Pancreas (tissue), 10 donors: ENCODE measurements at regions not wholly inside any gene's neighbourhood (a gene's known extent, or its start where the extent isn't known, plus 50 kb on each side); places are given as distances from the start of the nearest gene placed in this dataset.

Source experiments
- ATAC-seq, 4 donors: fragments of 200-7000 bp; cut with Tn5 transposase; one replicate each; pipeline versions ENCODE4 v1.8.0 to v1.9.1; 2020; ENCODE audit warnings: mild to moderate bottlenecking in 4 of 4, moderate library complexity in 4 of 4
- DNase-seq, 6 donors: peaks; one replicate each; pipeline ENCODE4 v3.0.0-alpha.2; 2020
- FAIRE-seq: peaks from 2 replicates; lab custom pipeline; 2012; peaks lifted over from hg19 to GRCh38; lab: Jason Lieb, UNC
- H3K27ac ChIP-seq, 4 donors: fragments of 200-600 bp; sonication (generic); 1 replicate in 3 of 4; 2 replicates in 1 of 4; pipeline versions ENCODE4 v1.5.0 to v1.8.0; 2020
- H3K27me3 ChIP-seq, 4 donors: fragments of 200-600 bp; one replicate each; pipeline ENCODE4 v1.8.0; 2021
- H3K36me3 ChIP-seq, 3 donors: fragments of 200-600 bp; sonication (generic) in 1 of 3; one replicate each; pipeline versions ENCODE4 v1.5.0 to v1.8.0; 2020 to 2021
- H3K4me1 ChIP-seq, 3 donors: fragments of 200-600 bp; one replicate each; pipeline ENCODE4 v1.8.0; 2021
- H3K4me3 ChIP-seq, 4 donors: fragments of 200-600 bp; sonication (generic) in 2 of 4; one replicate each; pipeline versions ENCODE4 v1.5.0 to v1.8.0; 2020 to 2021
- H3K9me3 ChIP-seq, 4 donors: fragments of 200-600 bp; one replicate each; pipeline ENCODE4 v1.8.0; 2021
- WGBS, 2 donors: extraction: QIAGEN DNeasy Blood & Tissue Kit; methylation state at CpG; one replicate each; pipeline ENCODE4 v1.1.7; 2013; 5-methylcytosine and 5-hydroxymethylcytosine counted together
- intact Hi-C, 3 donors: fragments of 100-400 bp; cut with DNase I; formaldehyde crosslinking; loops; one replicate each; pipeline versions ENCODE4 v1.11.1 to v1.14.2; 2022
- TF ChIP-seq, protein P1 (sequence below), 4 donors: fragments of 200-600 bp; sonication (generic) in 3 of 4; IDR thresholded peaks; one replicate each; pipeline versions ENCODE4 v1.5.0 to v1.8.0; 2021; ENCODE audit warnings: antibody characterized with exemption in 4 of 4
- donor health status: healthy with polysubstance abuse.
- donor health status: DM: no; HTN: no; CAD: no; lungs with moderate emphysema.
- donor health status: DM: no; HTN: no; CAD: no.
- donor health status: control.
- donor health status: control.
- donor health status: Bipolar disorder and iron deficiency.
- donor health status: DM: yes; HTN: yes; CAD: no.
- donor health status: DM: no; HTN: no; CAD: no.
- donor health status: DM: no; HTN: no; CAD: no.
- donor health status: DM: yes; HTN: yes; CAD: no.

DNA sequence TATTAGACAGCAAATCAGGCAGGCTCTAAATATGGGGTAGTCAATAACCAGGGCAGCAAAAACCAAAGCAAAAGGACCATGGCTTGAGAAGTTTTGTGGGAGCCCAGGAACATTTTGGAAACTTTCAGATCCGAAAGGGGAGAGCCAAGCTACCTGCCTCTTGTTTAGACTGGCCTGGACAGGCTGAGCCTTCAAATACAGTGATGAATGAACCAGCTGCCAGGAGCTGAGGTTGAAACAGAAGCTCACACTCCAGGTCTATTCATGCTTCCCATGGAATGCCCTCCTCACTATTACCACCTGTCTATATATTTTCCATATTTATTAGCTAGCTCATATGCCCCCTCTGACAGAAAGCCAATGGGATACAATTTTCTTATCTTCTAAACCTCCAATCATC lies 150.8 kb upstream of the SLC44A1 start:
- TF ChIP-seq, protein P1, sequence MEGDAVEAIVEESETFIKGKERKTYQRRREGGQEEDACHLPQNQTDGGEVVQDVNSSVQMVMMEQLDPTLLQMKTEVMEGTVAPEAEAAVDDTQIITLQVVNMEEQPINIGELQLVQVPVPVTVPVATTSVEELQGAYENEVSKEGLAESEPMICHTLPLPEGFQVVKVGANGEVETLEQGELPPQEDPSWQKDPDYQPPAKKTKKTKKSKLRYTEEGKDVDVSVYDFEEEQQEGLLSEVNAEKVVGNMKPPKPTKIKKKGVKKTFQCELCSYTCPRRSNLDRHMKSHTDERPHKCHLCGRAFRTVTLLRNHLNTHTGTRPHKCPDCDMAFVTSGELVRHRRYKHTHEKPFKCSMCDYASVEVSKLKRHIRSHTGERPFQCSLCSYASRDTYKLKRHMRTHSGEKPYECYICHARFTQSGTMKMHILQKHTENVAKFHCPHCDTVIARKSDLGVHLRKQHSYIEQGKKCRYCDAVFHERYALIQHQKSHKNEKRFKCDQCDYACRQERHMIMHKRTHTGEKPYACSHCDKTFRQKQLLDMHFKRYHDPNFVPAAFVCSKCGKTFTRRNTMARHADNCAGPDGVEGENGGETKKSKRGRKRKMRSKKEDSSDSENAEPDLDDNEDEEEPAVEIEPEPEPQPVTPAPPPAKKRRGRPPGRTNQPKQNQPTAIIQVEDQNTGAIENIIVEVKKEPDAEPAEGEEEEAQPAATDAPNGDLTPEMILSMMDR (IDR thresholded peaks at IDR 0.05), result no peak
- Histone ChIP-seq H3K36me3 (no peaks in the 10 kb centered on the region), H3K4me3 (no peak overlapping the region), H3K27me3 (no peaks in the 10 kb centered on the region), H3K27ac (no peak overlapping the region), H3K4me1 (no peaks in the 10 kb centered on the region), H3K9me3 (no peaks in the 10 kb centered on the region)
- WGBS, 2 donors, result 76 to 80% methylated on average over 1 of the region's 1 CpG
- no peak for ATAC-seq
- no peak for DNase-seq
- no peak for FAIRE-seq
- intact Hi-C loops, result no loop called here

DNA sequence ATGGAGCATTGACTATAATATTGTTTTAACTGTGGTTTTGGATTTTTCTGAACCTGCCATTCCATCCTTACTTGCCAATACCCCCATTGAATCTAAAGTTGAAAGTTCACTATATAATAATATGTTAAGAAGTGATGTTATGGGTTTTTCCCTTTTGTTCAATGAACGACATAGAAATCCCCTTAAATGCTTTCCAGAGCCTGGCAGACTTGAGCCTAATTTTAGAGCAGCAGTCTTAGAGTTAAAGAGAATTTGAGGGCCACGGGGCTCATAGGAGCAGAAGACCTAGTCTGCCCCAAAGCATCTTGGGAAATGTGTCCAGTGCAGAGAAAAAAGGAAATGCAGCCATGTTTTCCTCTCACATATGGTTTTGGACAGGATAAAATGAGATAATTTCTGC lies 146.1 kb upstream of the SLC44A1 start:
- intact Hi-C loops, result no loop called here
- H3K4me3 ChIP-seq, result no peak overlapping the region
- no peaks in the 10 kb centered on the region for H3K36me3 ChIP-seq
- 63 to 68% methylated on average over 2 of the region's 2 CpGs for WGBS, 2 donors
- no peak overlapping the region for H3K27ac ChIP-seq
- no peak for FAIRE-seq
- no peaks in the 10 kb centered on the region for H3K27me3 ChIP-seq
- TF ChIP-seq, protein P1 (IDR thresholded peaks at IDR 0.05), result no peak
- no peak for ATAC-seq
- no peaks in the 10 kb centered on the region for H3K4me1 ChIP-seq
- no peaks in the 10 kb centered on the region for H3K9me3 ChIP-seq
- DNase-seq, result no peak

DNA sequence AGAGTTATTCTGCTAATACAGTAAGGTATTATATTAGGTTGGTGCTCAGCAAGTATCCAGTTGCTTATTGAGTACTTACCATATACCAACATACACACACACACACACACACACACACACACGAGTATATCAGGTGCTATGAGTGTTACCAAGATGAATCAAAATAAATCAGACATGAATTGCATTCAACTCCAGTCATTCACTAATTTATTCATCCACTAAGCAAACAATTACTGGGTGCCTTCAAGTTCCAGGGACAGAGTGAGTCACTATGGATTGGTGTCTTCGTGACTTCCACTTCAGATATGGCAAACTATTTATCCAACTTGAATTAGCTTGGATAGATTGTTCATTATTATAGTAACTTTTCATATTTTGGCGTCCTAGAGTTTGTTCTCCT lies 140.7 kb upstream of the SLC44A1 start:
- TF ChIP-seq, protein P1 (IDR thresholded peaks at IDR 0.05), result no peak
- WGBS, 2 donors, result 59 to 72% methylated on average over 3 of the region's 3 CpGs
- H3K27ac ChIP-seq, result no peak overlapping the region
- intact Hi-C loops, result loop anchor here in 1 of 3 donors (10.0 kb wide), 1 partner anchor 61 kb away; no protein-coding TSS in a partner anchor
- FAIRE-seq (no peak), ATAC-seq (peak in 1 of 4 donors; percentile 23), DNase-seq (no peak)
- H3K27me3 ChIP-seq, result no peaks in the 10 kb centered on the region
- no peak overlapping the region for H3K4me3 ChIP-seq
- H3K36me3 ChIP-seq, result no peaks in the 10 kb centered on the region
- H3K9me3 ChIP-seq, result no peaks in the 10 kb centered on the region
- no peaks in the 10 kb centered on the region for H3K4me1 ChIP-seq

DNA sequence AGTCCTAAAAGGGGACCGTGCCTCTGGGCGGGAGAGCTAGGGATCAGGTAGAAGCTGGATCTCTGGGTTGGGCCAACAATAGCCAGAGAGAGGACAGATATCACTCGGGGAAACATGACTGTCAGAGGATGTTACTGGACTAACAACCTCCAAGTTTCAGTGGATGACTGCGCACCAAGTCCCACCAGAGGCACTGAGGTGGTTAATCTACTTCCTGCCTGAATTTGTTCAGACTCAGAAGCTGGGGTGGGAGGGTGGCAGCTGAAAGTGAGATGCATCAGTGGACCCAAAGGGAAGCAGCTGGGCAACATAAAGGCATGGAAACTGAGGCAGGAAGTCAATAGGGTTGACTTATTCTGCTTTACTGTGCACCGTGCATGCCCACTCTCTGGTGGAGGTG lies 130.1 kb upstream of the SLC44A1 start:
- H3K9me3 ChIP-seq, result no peaks in the 10 kb centered on the region
- TF ChIP-seq, protein P1 (IDR thresholded peaks at IDR 0.05), result no peak
- 92% methylated on average over 5 of the region's 5 CpGs for WGBS, 2 donors
- FAIRE-seq (no peak), ATAC-seq (no peak), DNase-seq (no peak)
- no peaks in the 10 kb centered on the region for H3K4me1 ChIP-seq
- no peaks in the 10 kb centered on the region for H3K36me3 ChIP-seq
- H3K27me3 ChIP-seq, result no peaks in the 10 kb centered on the region
- no peak overlapping the region for H3K27ac ChIP-seq
- H3K4me3 ChIP-seq, result no peak overlapping the region
- intact Hi-C loops, result no loop called here

DNA sequence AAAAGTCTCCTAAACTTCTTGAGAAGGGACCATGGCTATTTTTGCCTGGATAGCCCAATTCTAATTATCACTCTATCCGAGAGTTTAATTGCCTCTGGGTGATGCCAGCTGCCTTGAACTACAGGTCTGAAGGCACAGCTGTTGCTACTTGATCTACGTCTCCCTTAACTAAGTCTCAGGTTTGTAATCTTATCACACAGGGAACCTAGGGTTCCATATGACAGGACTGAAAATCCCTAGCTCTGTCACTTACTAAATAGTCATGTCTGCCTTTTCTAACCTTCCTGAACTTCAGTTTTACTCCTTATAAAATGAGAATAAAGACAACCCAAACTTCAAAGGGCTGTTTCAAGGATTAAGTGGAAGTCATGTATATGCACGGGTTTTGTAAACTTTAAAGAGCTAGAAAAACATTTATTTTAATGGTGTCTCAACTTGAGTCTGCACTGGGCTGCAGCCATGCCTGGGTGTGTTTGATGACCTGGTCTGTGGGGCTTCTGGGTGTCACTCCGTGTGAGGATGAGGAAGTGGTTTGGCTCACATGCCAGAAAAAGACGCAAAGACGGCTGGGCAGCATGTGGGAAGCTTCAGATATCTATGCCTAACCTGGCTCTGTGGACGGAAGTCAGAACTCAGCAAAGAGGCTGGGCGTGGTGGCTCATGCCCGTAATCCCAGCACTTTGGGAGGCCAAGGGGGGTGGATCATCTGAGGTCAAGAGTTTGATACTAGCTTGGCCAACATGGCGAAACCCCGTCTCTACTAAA lies 129.3 kb upstream of the SLC44A1 start:
- Histone ChIP-seq H3K27ac (no peak overlapping the region), H3K9me3 (no peaks in the 10 kb centered on the region), H3K27me3 (no peaks in the 10 kb centered on the region), H3K36me3 (no peaks in the 10 kb centered on the region), H3K4me1 (no peaks in the 10 kb centered on the region), H3K4me3 (no peak overlapping the region)
- intact Hi-C loops, result no loop called here
- DNase-seq (peak in 1 of 6 donors; percentile 53), ATAC-seq (peak in 2 of 4 donors; percentile 77 to 81), FAIRE-seq (no peak)
- 74 to 80% methylated on average over 11 of the region's 11 CpGs for WGBS, 2 donors
- TF ChIP-seq, protein P1 (IDR thresholded peaks at IDR 0.05), result no peak
